C4-2B (cell line): ENCODE measurements at regions not wholly inside any gene's neighbourhood (a gene's known extent, or its start where the extent isn't known, plus 50 kb on each side); places are given as distances from the start of the nearest gene placed in this dataset.

Source experiments
- CTCF ChIP-seq: fragments of 450-650 bp; conservative IDR thresholded peaks from 2 replicates; pipeline ENCODE4 v1.5.1; 2017; ENCODE audit warnings: mild to moderate bottlenecking
- ZFX ChIP-seq: fragments of 450-650 bp; IDR thresholded peaks from 2 replicates; pipeline ENCODE4 v1.6.1; 2017

GRCh38 chrX:69101683-69102251 lies 63.5 kb downstream of the PJA1 start:
- no peak for TF ChIP-seq CTCF
- TF ChIP-seq ZFX = no peak
